Left lung (tissue), 4 donors: ENCODE measurements at regions not wholly inside any gene's neighbourhood (a gene's known extent, or its start where the extent isn't known, plus 50 kb on each side); places are given as distances from the start of the nearest gene placed in this dataset.

Experiments
- ATAC-seq: fragments of 200-7000 bp; cut with Tn5 transposase; one replicate; pipeline ENCODE4 v1.9.1; 2020; ENCODE audit warnings: moderate library complexity
- DNase-seq, 4 donors: peaks; one replicate each; pipeline ENCODE4 v3.0.0-alpha.2; 2013 to 2020
- H3K27ac ChIP-seq, 2 donors: fragments of 200-600 bp; sonication (generic) in 1 of 2; one replicate each; pipeline versions ENCODE4 v1.5.0 to v1.8.0; 2020 to 2021
- H3K27me3 ChIP-seq, 2 donors: fragments of 200-600 bp; sonication (generic) in 1 of 2; one replicate each; pipeline versions ENCODE4 v1.5.0 to v1.8.0; 2020 to 2021
- H3K36me3 ChIP-seq, 2 donors: fragments of 200-600 bp; sonication (generic) in 1 of 2; one replicate each; pipeline versions ENCODE4 v1.5.0 to v1.8.0; 2020 to 2021
- H3K4me1 ChIP-seq, 2 donors: fragments of 200-600 bp; one replicate each; pipeline ENCODE4 v1.8.0; 2021
- H3K4me3 ChIP-seq, 2 donors: fragments of 200-600 bp; sonication (generic) in 1 of 2; one replicate each; pipeline versions ENCODE4 v1.5.0 to v1.8.0; 2020 to 2021; ENCODE audit warnings: mild to moderate bottlenecking in 1 of 2
- H3K9me3 ChIP-seq, 2 donors: fragments of 200-600 bp; sonication (generic) in 1 of 2; one replicate each; pipeline versions ENCODE4 v1.5.0 to v1.8.0; 2020 to 2021
- CTCF ChIP-seq, 2 donors: fragments of 200-600 bp; sonication (generic) in 1 of 2; IDR thresholded peaks; one replicate each; pipeline versions ENCODE4 v1.5.0 to v1.8.0; 2021; ENCODE audit warnings: antibody characterized with exemption in 2 of 2
- intact Hi-C, 2 donors: fragments of 100-400 bp; cut with DNase I; formaldehyde crosslinking; loops; one replicate each; pipeline versions ENCODE4 v1.11.2 to v1.14.2; 2022
- donor health status: DM: no; HTN: yes; CAD: no.
- donor health status: DM: no; HTN: no; CAD: no.

- intact Hi-C loops: no loop called here
- peak; percentile 12 for ATAC-seq
- peak overlapping the region; percentile 60 to 78 for H3K27ac ChIP-seq
These were observed 95.6 kb upstream of the RFC3 start for GRCh38 chr13:33722216-33722915.

GRCh38 chr13:33723365-33723764 lies 94.6 kb upstream of the RFC3 start:
- Histone ChIP-seq H3K4me3 (no peak overlapping the region), H3K4me1 (peaks cover 10 to 41% of the 10 kb centered on the region in 2 donors), H3K9me3 (no peaks in the 10 kb centered on the region), H3K36me3 (no peaks in the 10 kb centered on the region), H3K27ac (peak overlapping the region; percentile 60 to 78), H3K27me3 (no peaks in the 10 kb centered on the region)
- DNase-seq (no peak), ATAC-seq (no peak)
- TF ChIP-seq CTCF (IDR thresholded peaks at IDR 0.05): no peak
- intact Hi-C loops: no loop called here

More at GRCh38 chr13:33722216-33722915, 95.6 kb upstream of the RFC3 start:
- no peaks in the 10 kb centered on the region for H3K9me3 ChIP-seq
- no peak overlapping the region for H3K4me3 ChIP-seq
- no peaks in the 10 kb centered on the region for H3K36me3 ChIP-seq
- no peaks in the 10 kb centered on the region for H3K27me3 ChIP-seq
- no peak for TF ChIP-seq CTCF (IDR thresholded peaks at IDR 0.05)
- no peak for DNase-seq
- peaks cover 10 to 31% of the 10 kb centered on the region in 2 donors for H3K4me1 ChIP-seq

GRCh38 chr13:33723772-33724435 lies 94.0 kb upstream of the RFC3 start:
- Histone ChIP-seq H3K36me3 (no peaks in the 10 kb centered on the region), H3K27ac (peak overlapping the region; percentile 60 to 78), H3K4me3 (no peak overlapping the region), H3K9me3 (no peaks in the 10 kb centered on the region), H3K27me3 (no peaks in the 10 kb centered on the region), H3K4me1 (peaks cover 10 to 46% of the 10 kb centered on the region in 2 donors)
- peak; percentile 51 to 61 for TF ChIP-seq CTCF (IDR thresholded peaks at IDR 0.05)
- DNase-seq: peak in 3 of 4 donors; percentile 73 to 90 (median 79)
- intact Hi-C loops: no loop called here
- peak; percentile 89 for ATAC-seq

- no peak overlapping the region for H3K4me3 ChIP-seq
- peaks cover 10 to 61% of the 10 kb centered on the region in 2 donors for H3K4me1 ChIP-seq
- TF ChIP-seq CTCF (IDR thresholded peaks at IDR 0.05): no peak
- peak; percentile 62 for ATAC-seq
- peak overlapping the region; percentile 4 to 76 for H3K27ac ChIP-seq
- DNase-seq: peak in 1 of 4 donors; percentile 47
- no peaks in the 10 kb centered on the region for H3K9me3 ChIP-seq
- no peaks in the 10 kb centered on the region for H3K27me3 ChIP-seq
- intact Hi-C loops: no loop called here
- no peaks in the 10 kb centered on the region for H3K36me3 ChIP-seq
These were observed 92.6 kb upstream of the RFC3 start for GRCh38 chr13:33725340-33725739.

GRCh38 chr13:33727297-33728083 lies 90.5 kb upstream of the RFC3 start:
- Histone ChIP-seq H3K27ac (peak overlapping the region; percentile 31 to 79), H3K4me3 (no peak overlapping the region), H3K36me3 (no peaks in the 10 kb centered on the region), H3K27me3 (no peaks in the 10 kb centered on the region), H3K9me3 (no peaks in the 10 kb centered on the region), H3K4me1 (peaks cover 10 to 70% of the 10 kb centered on the region in 2 donors)
- TF ChIP-seq CTCF (IDR thresholded peaks at IDR 0.05): no peak
- DNase-seq (no peak), ATAC-seq (no peak)
- intact Hi-C loops: no loop called here
